ENCODE measurements at regions not wholly inside any gene's neighbourhood (a gene's known extent, or its start where the extent isn't known, plus 50 kb on each side); places are given as distances from the start of the nearest gene placed in this dataset.

DNA sequence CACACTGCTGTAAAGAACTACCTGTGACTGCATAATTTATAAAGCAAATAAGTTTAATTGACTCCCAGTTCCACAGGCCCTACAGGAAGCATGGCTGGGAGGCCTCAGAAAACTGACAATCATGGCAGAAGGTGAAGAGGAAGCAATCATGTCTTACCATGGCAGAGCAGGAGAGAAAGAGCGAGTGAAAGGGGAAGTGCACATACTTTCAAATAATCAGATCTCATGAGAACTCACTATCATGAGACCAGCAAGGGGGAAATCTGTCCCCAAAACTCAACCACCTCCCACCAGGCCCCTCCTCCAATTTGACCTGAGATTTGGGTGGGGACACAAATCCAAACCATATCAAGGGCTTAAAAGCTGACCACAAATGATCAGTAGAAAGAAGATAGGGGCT, 493.2 kb downstream of the PTPRC start:
- TF ChIP-seq, protein P1, sequence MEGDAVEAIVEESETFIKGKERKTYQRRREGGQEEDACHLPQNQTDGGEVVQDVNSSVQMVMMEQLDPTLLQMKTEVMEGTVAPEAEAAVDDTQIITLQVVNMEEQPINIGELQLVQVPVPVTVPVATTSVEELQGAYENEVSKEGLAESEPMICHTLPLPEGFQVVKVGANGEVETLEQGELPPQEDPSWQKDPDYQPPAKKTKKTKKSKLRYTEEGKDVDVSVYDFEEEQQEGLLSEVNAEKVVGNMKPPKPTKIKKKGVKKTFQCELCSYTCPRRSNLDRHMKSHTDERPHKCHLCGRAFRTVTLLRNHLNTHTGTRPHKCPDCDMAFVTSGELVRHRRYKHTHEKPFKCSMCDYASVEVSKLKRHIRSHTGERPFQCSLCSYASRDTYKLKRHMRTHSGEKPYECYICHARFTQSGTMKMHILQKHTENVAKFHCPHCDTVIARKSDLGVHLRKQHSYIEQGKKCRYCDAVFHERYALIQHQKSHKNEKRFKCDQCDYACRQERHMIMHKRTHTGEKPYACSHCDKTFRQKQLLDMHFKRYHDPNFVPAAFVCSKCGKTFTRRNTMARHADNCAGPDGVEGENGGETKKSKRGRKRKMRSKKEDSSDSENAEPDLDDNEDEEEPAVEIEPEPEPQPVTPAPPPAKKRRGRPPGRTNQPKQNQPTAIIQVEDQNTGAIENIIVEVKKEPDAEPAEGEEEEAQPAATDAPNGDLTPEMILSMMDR (conservative IDR thresholded peaks at IDR 0.05 in 1 of 2, IDR thresholded peaks at IDR 0.05 in 1 of 2; ENCODE audit: extremely low read depth in 1 of 2, insufficient read depth in 1 of 2, low read depth in 1 of 2, low read length in 2 of 2): no peak
- no peak for TF ChIP-seq EZH2 (IDR thresholded peaks at IDR 0.05; ENCODE audit: borderline replicate concordance, low read length)
